Muscle layer of duodenum (tissue), 2 donors: ENCODE measurements at regions not wholly inside any gene's neighbourhood (a gene's known extent, or its start where the extent isn't known, plus 50 kb on each side); places are given as distances from the start of the nearest gene placed in this dataset.

ENCODE experiments used
- H3K27ac ChIP-seq: one replicate; pipeline ENCODE4 v1.7.0; 2013; ENCODE audit warnings: mild to moderate bottlenecking, low read length
- H3K27me3 ChIP-seq: one replicate; pipeline ENCODE4 v1.7.0; 2013; ENCODE audit warnings: low read depth, mild to moderate bottlenecking, control low read depth, low read length
- H3K36me3 ChIP-seq, 2 donors: one replicate each; pipeline ENCODE4 v1.7.0; 2013; ENCODE audit warnings: low read length in 2 of 2, control low read depth in 1 of 2, mild to moderate bottlenecking in 1 of 2; ENCODE audit not compliant: insufficient read depth in 2 of 2, control insufficient read depth in 1 of 2
- H3K4me1 ChIP-seq, 2 donors: one replicate each; pipeline ENCODE4 v1.7.0; 2013; ENCODE audit warnings: low read length in 2 of 2, mild to moderate bottlenecking in 2 of 2, control low read depth in 1 of 2, moderate library complexity in 1 of 2; ENCODE audit not compliant: insufficient read depth in 2 of 2, control insufficient read depth in 1 of 2
- H3K4me3 ChIP-seq, 2 donors: one replicate each; pipeline ENCODE4 v1.7.0; 2013; ENCODE audit warnings: low read length in 2 of 2, low read depth in 1 of 2, mild to moderate bottlenecking in 1 of 2
- H3K9me3 ChIP-seq, 2 donors: one replicate each; pipeline ENCODE4 v1.7.0; 2013; ENCODE audit warnings: low read length in 2 of 2, control low read depth in 1 of 2, mild to moderate bottlenecking in 1 of 2; ENCODE audit not compliant: control insufficient read depth in 1 of 2
- donor health status: healthy.

DNA sequence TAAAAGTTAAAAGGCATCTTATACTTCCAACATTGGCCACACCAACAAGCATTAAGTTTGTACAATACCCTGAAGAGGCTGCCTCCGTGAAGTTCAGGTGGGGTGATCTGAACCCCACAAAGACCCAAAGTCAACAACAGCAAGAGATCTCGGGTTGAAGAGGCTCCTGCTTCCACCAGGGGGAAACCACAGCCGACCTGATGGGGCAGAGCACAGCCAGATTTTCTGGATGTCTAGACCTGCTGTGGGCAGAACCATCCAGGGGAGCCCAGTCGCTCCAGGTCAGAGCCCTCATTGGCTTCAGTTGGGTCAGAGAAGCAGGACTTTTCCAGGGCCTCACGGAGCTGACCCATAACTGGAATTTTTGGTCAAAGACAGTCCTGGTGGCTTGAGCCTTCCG is 66.5 kb upstream of the ACKR3 start:
- no peak overlapping the region for H3K27ac ChIP-seq
- no peak overlapping the region for H3K4me3 ChIP-seq

DNA sequence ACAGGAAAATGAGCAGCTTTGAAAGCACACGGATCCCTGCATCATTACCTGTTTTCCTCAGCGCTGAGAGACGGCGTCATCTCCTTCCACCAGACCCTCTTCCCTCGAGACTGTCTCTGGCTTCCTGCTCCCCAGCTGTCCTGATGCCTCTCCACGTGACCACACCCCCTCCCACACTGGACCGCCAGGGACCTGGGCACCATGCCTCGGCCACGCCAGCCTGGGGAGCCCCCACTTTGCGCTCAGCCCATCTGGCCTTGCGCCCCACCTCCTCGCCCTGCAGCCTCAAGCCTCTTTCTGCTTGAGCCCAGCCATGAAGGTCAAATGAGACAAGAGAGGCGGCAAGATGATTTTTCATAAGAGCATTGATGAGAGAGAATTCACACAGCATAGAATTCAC is 66.0 kb upstream of the ACKR3 start:
- no peaks in the 10 kb centered on the region for H3K9me3 ChIP-seq
- H3K27ac ChIP-seq: no peak overlapping the region
- H3K4me3 ChIP-seq: no peak overlapping the region
- H3K4me1 ChIP-seq: no peaks in the 10 kb centered on the region
- no peaks in the 10 kb centered on the region for H3K36me3 ChIP-seq
- H3K27me3 ChIP-seq: no peaks in the 10 kb centered on the region

More for the DNA sequence above, 66.5 kb upstream of the ACKR3 start:
- no peaks in the 10 kb centered on the region for H3K4me1 ChIP-seq
- no peaks in the 10 kb centered on the region for H3K27me3 ChIP-seq
- H3K36me3 ChIP-seq: no peaks in the 10 kb centered on the region
- no peaks in the 10 kb centered on the region for H3K9me3 ChIP-seq

- Histone ChIP-seq H3K36me3 (no peaks in the 10 kb centered on the region), H3K4me3 (no peak overlapping the region)
Observed at GRCh38 chr2:236505041-236505440, 64.6 kb upstream of the ACKR3 start.

DNA sequence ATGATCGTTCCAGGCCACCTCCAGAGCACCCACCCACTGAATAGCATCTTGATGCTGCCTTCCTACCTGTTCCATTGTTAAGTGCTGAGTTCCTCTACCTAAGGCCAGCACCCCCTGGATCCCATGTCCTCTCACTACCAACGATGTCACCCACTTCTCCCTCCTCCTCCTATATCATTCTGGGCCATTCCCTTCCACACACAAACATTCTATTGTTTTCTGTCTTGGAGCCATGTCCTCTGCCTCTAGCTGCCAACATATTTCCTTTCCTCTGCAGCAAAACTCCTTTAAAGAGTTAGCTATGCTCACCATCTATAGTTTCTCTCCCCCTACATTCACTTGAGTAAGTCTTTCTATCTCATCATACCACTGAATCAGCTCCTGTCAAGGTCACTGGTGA is 64.0 kb upstream of the ACKR3 start:
- no peaks in the 10 kb centered on the region for H3K36me3 ChIP-seq
- H3K27ac ChIP-seq: no peak overlapping the region
- H3K4me3 ChIP-seq: no peak overlapping the region
- no peaks in the 10 kb centered on the region for H3K9me3 ChIP-seq
- no peaks in the 10 kb centered on the region for H3K4me1 ChIP-seq
- no peaks in the 10 kb centered on the region for H3K27me3 ChIP-seq

More at GRCh38 chr2:236505041-236505440, 64.6 kb upstream of the ACKR3 start:
- no peaks in the 10 kb centered on the region for H3K4me1 ChIP-seq
- no peaks in the 10 kb centered on the region for H3K27me3 ChIP-seq
- H3K9me3 ChIP-seq: no peaks in the 10 kb centered on the region
- no peak overlapping the region for H3K27ac ChIP-seq

- Histone ChIP-seq H3K9me3 (no peaks in the 10 kb centered on the region), H3K4me3 (peak overlapping the region; percentile 51 to 55), H3K27me3 (no peaks in the 10 kb centered on the region), H3K36me3 (no peaks in the 10 kb centered on the region), H3K4me1 (no peaks in the 10 kb centered on the region), H3K27ac (no peak overlapping the region)
Observed at GRCh38 chr2:236507393-236508085, 62.1 kb upstream of the ACKR3 start.

DNA sequence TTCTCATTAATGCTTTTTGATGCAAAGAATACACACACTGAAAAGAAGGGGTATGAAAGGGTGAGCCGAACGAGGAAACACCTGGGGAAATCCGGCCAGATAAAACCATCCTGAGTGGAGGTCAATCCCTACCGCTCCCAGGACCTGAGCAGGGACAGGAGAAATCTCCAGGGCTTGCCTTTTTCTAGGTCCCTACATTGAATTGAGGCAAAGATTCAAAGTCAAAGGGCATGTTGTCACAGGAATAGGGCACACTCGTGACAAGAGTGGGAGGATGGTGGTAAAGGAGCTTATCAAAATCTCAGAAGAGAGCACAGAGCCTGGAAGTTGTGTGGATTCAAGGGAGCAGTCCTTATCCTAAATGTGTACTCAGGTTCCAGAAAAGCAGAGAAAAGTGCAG is 61.2 kb upstream of the ACKR3 start:
- Histone ChIP-seq H3K9me3 (no peaks in the 10 kb centered on the region), H3K27me3 (no peaks in the 10 kb centered on the region), H3K27ac (no peak overlapping the region), H3K4me3 (no peak overlapping the region), H3K4me1 (peaks cover 0 to 4% of the 10 kb centered on the region in 2 donors), H3K36me3 (no peaks in the 10 kb centered on the region)

GRCh38 chr2:236510034-236510433 is 59.6 kb upstream of the ACKR3 start:
- Histone ChIP-seq H3K36me3 (no peaks in the 10 kb centered on the region), H3K9me3 (no peaks in the 10 kb centered on the region), H3K4me3 (no peak overlapping the region), H3K4me1 (peaks cover 0 to 4% of the 10 kb centered on the region in 2 donors), H3K27ac (no peak overlapping the region), H3K27me3 (no peaks in the 10 kb centered on the region)

- no peaks in the 10 kb centered on the region for H3K36me3 ChIP-seq
- no peaks in the 10 kb centered on the region for H3K9me3 ChIP-seq
- H3K27ac ChIP-seq: no peak overlapping the region
- no peak overlapping the region for H3K4me3 ChIP-seq
- H3K4me1 ChIP-seq: peaks cover 0 to 4% of the 10 kb centered on the region in 2 donors
- H3K27me3 ChIP-seq: no peaks in the 10 kb centered on the region
Observed at GRCh38 chr2:236511266-236511665, 58.4 kb upstream of the ACKR3 start.

GRCh38 chr2:236512267-236512666 is 57.4 kb upstream of the ACKR3 start:
- Histone ChIP-seq H3K4me1 (peaks cover 0 to 6% of the 10 kb centered on the region in 2 donors), H3K9me3 (no peaks in the 10 kb centered on the region), H3K27ac (no peak overlapping the region)

DNA sequence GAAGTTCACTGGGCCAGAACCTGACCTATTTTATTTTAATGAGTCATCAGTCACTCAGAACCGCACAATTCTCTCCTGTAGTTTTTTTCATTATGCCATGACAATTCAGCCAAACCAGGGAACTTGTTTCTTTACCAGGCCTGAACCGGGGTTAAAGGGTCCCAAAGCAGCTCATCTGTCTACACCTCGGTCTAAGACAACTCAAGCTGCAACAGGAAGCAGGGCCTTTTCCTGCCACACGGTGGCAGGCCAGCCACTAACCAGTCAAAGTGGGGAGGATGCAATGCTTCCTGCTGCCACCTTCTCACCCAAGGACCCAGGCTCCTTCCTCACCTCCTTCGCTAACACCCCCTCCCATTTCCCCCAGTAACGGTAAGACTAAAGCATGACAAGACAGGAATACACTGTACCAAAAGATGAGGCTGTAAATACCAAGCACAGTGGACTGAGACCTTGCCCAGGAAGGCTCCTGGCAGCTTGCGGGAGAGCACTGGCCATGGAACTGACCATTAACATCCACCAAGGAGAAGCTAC is 56.7 kb upstream of the ACKR3 start:
- Histone ChIP-seq H3K4me1 (peaks cover 0 to 10% of the 10 kb centered on the region in 2 donors), H3K4me3 (no peak overlapping the region), H3K36me3 (no peaks in the 10 kb centered on the region), H3K27ac (no peak overlapping the region), H3K9me3 (no peaks in the 10 kb centered on the region), H3K27me3 (no peaks in the 10 kb centered on the region)

More at GRCh38 chr2:236512267-236512666, 57.4 kb upstream of the ACKR3 start:
- Histone ChIP-seq H3K27me3 (no peaks in the 10 kb centered on the region), H3K36me3 (no peaks in the 10 kb centered on the region), H3K4me3 (no peak overlapping the region)

DNA sequence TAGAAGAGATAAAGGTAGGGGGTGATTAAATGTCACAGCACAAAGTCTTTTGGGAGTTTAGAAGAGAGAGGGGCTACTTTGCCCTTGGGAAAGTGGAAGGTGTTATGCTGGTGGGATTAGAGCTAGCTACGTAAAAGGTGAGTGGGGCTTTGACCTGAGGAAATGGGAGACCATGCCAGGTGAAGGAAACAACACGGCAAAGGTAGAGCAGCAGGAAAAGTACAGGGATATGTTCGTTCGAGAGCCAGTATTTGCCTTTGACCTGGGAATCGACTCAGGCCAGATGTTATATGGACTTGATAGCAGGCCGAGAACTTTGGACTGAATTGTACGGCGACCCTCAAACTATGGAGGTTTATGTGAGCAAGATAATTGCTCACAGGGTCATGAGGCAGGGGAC is 55.7 kb upstream of the ACKR3 start:
- peaks cover 0 to 10% of the 10 kb centered on the region in 2 donors for H3K4me1 ChIP-seq

DNA sequence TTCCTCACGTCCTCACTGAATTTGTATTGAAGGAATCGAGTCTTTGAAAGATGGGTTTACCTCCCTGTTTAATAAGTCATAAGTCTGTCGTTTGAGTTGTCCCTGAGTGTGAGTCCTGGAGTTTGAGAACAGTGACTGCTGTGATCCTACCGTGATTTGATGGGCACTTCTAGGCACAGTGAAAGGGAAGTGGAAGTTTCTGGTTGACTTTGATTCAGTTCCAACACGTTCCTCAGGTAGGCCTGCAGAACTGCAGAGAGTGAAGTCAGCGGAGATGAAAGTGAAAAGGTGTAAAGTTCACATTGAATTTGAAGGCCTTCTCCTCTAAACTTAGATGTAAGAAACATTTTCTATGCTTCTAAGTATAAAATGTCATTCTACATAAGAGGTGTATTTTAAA is 52.9 kb upstream of the ACKR3 start:
- Histone ChIP-seq H3K27ac (no peak overlapping the region), H3K4me1 (peaks cover 0 to 10% of the 10 kb centered on the region in 2 donors), H3K9me3 (no peaks in the 10 kb centered on the region), H3K4me3 (no peak overlapping the region), H3K27me3 (no peaks in the 10 kb centered on the region), H3K36me3 (no peaks in the 10 kb centered on the region)

More for the DNA sequence above, 55.7 kb upstream of the ACKR3 start:
- H3K27me3 ChIP-seq: no peaks in the 10 kb centered on the region
- no peaks in the 10 kb centered on the region for H3K9me3 ChIP-seq
- no peaks in the 10 kb centered on the region for H3K36me3 ChIP-seq
- no peak overlapping the region for H3K27ac ChIP-seq
- no peak overlapping the region for H3K4me3 ChIP-seq
